Gastroesophageal sphincter (tissue), 4 donors: ENCODE measurements at regions not wholly inside any gene's neighbourhood (a gene's known extent, or its start where the extent isn't known, plus 50 kb on each side); places are given as distances from the start of the nearest gene placed in this dataset.

Experiments
- ATAC-seq: fragments of 150-250 bp; one replicate; pipeline ENCODE4 v1.9.1; 2016; ENCODE audit warnings: mild to moderate bottlenecking, moderate library complexity
- H3K27ac ChIP-seq, 4 donors: fragments of 200-600 bp; sonication (generic) in 3 of 4; 1 replicate in 3 of 4; 2 replicates in 1 of 4; pipeline ENCODE4 v1.5.1; 2016 to 2019
- H3K27me3 ChIP-seq: fragments of 200-600 bp; sonication (generic); one replicate; pipeline ENCODE4 v1.5.1; 2019
- H3K36me3 ChIP-seq, 2 donors: fragments of 200-600 bp; sonication (generic); one replicate each; pipeline ENCODE4 v1.5.1; 2019; ENCODE audit warnings: control low read depth in 1 of 2
- H3K4me1 ChIP-seq, 3 donors: fragments of 200-600 bp; sonication (generic); 1 replicate in 2 of 3; 2 replicates in 1 of 3; pipeline ENCODE4 v1.5.1; 2016 to 2019; ENCODE audit warnings: control low read depth in 2 of 3
- H3K4me3 ChIP-seq, 2 donors: fragments of 200-600 bp; sonication (generic); one replicate each; pipeline ENCODE4 v1.5.1; 2019; ENCODE audit warnings: mild to moderate bottlenecking in 1 of 2, moderate library complexity in 1 of 2
- H3K9me3 ChIP-seq, 3 donors: fragments of 200-600 bp; sonication (generic); one replicate each; pipeline ENCODE4 v1.5.1; 2017 to 2019; ENCODE audit warnings: control low read depth in 2 of 3
- EP300 ChIP-seq: sonication (generic); formaldehyde crosslinking; IDR thresholded peaks from one replicate; pipeline ENCODE4 v1.6.1; 2017; ENCODE audit warnings: antibody characterized with exemption, mild to moderate bottlenecking
- POLR2A ChIP-seq, 2 donors: fragments of 450-650 bp; IDR thresholded peaks; one replicate each; pipeline ENCODE4 v1.6.1; 2017; ENCODE audit warnings: antibody characterized with exemption in 2 of 2, mild to moderate bottlenecking in 2 of 2, moderate library complexity in 1 of 2
- POLR2AphosphoS5 ChIP-seq: sonication (generic); formaldehyde crosslinking; IDR thresholded peaks from one replicate; pipeline ENCODE4 v1.6.1; 2017; ENCODE audit warnings: antibody characterized with exemption
- WGBS, 2 donors: methylation state at CpG; one replicate each; pipeline ENCODE4 v1.1.5; 2018; ENCODE audit warnings: low coverage in 1 of 2; 5-methylcytosine and 5-hydroxymethylcytosine counted together
- TF ChIP-seq, protein P1 (sequence below), 4 experiments: fragments of 200-600 bp in 2 of 4; fragments of 450-650 bp in 2 of 4; sonication (generic) in 1 of 4; IDR thresholded peaks; one replicate each; pipeline ENCODE4 v1.5.1; 2017 to 2019; ENCODE audit warnings: antibody characterized with exemption in 4 of 4, mild to moderate bottlenecking in 2 of 4, moderate library complexity in 2 of 4

DNA sequence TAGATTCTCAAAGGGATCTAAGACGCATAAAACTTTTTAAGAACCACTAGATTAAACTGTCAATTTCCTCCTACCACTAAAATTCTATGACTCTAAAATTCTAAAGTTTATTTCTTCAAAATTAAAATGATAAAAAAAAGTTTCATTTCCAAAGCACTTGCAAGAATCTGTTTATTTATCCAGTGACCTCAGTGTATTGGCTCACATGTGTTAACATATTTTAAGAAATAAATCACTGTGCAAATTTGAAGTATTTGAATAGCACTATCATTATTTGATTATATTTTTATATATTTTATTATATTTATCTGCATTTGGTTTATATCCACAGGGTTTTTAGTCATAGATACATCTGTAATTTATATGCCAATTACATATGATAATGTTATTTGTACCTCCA lies 62.2 kb upstream of the SLC12A2 start:
- 91 to 100% methylated on average over 1 of the region's 1 CpG for WGBS, 2 donors
- no peak for ATAC-seq

More for the DNA sequence above, 62.2 kb upstream of the SLC12A2 start:
- Histone ChIP-seq H3K4me3 (no peak overlapping the region), H3K4me1 (no peaks in the 10 kb centered on the region), H3K9me3 (no peaks in the 10 kb centered on the region), H3K27me3 (no peaks in the 10 kb centered on the region), H3K36me3 (peaks cover 0 to 8% of the 10 kb centered on the region in 2 donors), H3K27ac (no peak overlapping the region)
- TF ChIP-seq, protein P1, sequence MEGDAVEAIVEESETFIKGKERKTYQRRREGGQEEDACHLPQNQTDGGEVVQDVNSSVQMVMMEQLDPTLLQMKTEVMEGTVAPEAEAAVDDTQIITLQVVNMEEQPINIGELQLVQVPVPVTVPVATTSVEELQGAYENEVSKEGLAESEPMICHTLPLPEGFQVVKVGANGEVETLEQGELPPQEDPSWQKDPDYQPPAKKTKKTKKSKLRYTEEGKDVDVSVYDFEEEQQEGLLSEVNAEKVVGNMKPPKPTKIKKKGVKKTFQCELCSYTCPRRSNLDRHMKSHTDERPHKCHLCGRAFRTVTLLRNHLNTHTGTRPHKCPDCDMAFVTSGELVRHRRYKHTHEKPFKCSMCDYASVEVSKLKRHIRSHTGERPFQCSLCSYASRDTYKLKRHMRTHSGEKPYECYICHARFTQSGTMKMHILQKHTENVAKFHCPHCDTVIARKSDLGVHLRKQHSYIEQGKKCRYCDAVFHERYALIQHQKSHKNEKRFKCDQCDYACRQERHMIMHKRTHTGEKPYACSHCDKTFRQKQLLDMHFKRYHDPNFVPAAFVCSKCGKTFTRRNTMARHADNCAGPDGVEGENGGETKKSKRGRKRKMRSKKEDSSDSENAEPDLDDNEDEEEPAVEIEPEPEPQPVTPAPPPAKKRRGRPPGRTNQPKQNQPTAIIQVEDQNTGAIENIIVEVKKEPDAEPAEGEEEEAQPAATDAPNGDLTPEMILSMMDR (IDR thresholded peaks at IDR 0.05): no peak
- no peak for TF ChIP-seq EP300
- TF ChIP-seq POLR2A (IDR thresholded peaks at IDR 0.05): no peak
- TF ChIP-seq POLR2AphosphoS5: no peak
